Right cardiac atrium (tissue), 5 donors: ENCODE measurements at regions not wholly inside any gene's neighbourhood (a gene's known extent, or its start where the extent isn't known, plus 50 kb on each side); places are given as distances from the start of the nearest gene placed in this dataset.

Experiments
- ATAC-seq, 2 donors: fragments of 200-7000 bp; cut with Tn5 transposase; one replicate each; pipeline versions ENCODE4 v1.8.0 to v1.9.1; 2020; ENCODE audit warnings: moderate library complexity in 2 of 2, mild to moderate bottlenecking in 1 of 2
- DNase-seq, 3 donors: peaks; one replicate each; pipeline ENCODE4 v3.0.0-alpha.2; 2020
- H3K27ac ChIP-seq: one replicate; pipeline ENCODE4 v1.5.1; 2013; ENCODE audit warnings: mild to moderate bottlenecking, low read length, control low read depth, moderate library complexity
- H3K27me3 ChIP-seq: one replicate; pipeline ENCODE4 v1.6.1; 2013; ENCODE audit not compliant: control insufficient read depth, insufficient read depth
- H3K4me1 ChIP-seq: one replicate; pipeline ENCODE4 v1.6.1; 2013; ENCODE audit warnings: low read length; ENCODE audit not compliant: control insufficient read depth, insufficient read depth
- H3K4me3 ChIP-seq: one replicate; pipeline ENCODE4 v1.5.1; 2013; ENCODE audit warnings: low read length, control low read depth
- H3K9me3 ChIP-seq: one replicate; pipeline ENCODE4 v1.6.1; 2013; ENCODE audit warnings: low read length; ENCODE audit not compliant: control insufficient read depth
- WGBS: extraction: QIAGEN DNeasy Blood & Tissue Kit; methylation state at CpG from one replicate; pipeline ENCODE4 v1.1.7; 2013; 5-methylcytosine and 5-hydroxymethylcytosine counted together
- intact Hi-C, 4 donors: fragments of 100-400 bp; cut with DNase I; formaldehyde crosslinking; loops; one replicate each; pipeline versions ENCODE4 v1.11.0 to v1.14.0; 2022 to 2023
- donor health status: healthy with polysubstance abuse.
- donor health status: DM: no; HTN: yes; CAD: no.
- donor health status: DM: no; HTN: no; CAD: no.
- donor health status: DM: no; HTN: yes; CAD: no; lungs with severe emphysema.
- donor health status: DM: yes; HTN: yes; CAD: no.

DNA sequence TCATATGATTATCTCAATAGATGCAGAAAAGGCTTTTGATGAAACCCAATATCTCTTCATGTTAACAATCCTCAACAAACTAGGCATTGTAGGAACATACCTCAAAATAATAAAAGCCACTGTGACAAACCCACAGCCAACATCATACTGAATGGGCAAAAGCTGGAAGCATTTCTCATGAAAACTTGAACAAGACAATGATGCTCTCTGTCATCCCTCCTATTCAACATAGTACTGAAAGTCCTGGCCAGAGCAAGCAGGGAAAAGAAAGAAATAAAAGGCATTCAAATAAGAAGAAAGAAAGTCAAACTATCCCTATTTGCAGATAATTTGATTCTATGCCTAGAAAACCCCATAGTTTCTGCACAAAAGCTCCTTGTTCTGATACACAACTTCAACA is 999.2 kb upstream of the GOT2 start:
- no peaks in the 10 kb centered on the region for H3K4me1 ChIP-seq
- no peaks in the 10 kb centered on the region for H3K9me3 ChIP-seq
- H3K27ac ChIP-seq, result no peak overlapping the region
- H3K4me3 ChIP-seq, result no peak overlapping the region
- no peaks in the 10 kb centered on the region for H3K27me3 ChIP-seq
- ATAC-seq, result no peak
- intact Hi-C loops, result no loop called here
- DNase-seq, result no peak

DNA sequence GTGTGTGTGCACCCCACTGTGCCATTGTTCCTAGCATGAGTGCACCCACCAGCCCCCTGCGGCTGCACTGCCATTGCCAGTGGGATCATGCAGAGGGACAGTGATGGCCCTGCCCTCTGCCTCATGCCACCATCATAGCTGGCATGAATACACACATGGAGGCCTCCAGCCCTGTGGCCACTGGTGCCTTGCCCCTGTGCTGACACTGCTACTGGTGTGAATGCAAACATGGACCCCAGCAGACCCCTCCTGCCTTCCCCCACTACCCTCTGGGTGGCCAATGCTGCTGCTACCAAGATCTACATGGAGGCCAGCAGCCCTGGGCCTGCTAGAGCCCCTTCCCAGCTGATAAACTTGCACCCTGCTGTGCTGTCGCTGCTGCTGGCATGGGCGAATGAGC is 995.5 kb upstream of the GOT2 start:
- peak in 1 of 3 donors; percentile 29 for DNase-seq
- ATAC-seq, result no peak

GRCh38 chr16:59719121-59719520 is 985.0 kb upstream of the GOT2 start:
- Histone ChIP-seq H3K4me1 (no peaks in the 10 kb centered on the region), H3K27ac (no peak overlapping the region), H3K27me3 (no peaks in the 10 kb centered on the region), H3K4me3 (no peak overlapping the region), H3K9me3 (no peaks in the 10 kb centered on the region)
- 58% methylated on average over 2 of the region's 2 CpGs for WGBS
- DNase-seq (no peak), ATAC-seq (no peak)
- intact Hi-C loops, result no loop called here

More for the DNA sequence above, 995.5 kb upstream of the GOT2 start:
- no peak overlapping the region for H3K27ac ChIP-seq
- H3K9me3 ChIP-seq, result no peaks in the 10 kb centered on the region
- intact Hi-C loops, result no loop called here
- H3K4me3 ChIP-seq, result no peak overlapping the region
- no peaks in the 10 kb centered on the region for H3K4me1 ChIP-seq
- 85% methylated on average over 3 of the region's 3 CpGs for WGBS
- no peaks in the 10 kb centered on the region for H3K27me3 ChIP-seq

DNA sequence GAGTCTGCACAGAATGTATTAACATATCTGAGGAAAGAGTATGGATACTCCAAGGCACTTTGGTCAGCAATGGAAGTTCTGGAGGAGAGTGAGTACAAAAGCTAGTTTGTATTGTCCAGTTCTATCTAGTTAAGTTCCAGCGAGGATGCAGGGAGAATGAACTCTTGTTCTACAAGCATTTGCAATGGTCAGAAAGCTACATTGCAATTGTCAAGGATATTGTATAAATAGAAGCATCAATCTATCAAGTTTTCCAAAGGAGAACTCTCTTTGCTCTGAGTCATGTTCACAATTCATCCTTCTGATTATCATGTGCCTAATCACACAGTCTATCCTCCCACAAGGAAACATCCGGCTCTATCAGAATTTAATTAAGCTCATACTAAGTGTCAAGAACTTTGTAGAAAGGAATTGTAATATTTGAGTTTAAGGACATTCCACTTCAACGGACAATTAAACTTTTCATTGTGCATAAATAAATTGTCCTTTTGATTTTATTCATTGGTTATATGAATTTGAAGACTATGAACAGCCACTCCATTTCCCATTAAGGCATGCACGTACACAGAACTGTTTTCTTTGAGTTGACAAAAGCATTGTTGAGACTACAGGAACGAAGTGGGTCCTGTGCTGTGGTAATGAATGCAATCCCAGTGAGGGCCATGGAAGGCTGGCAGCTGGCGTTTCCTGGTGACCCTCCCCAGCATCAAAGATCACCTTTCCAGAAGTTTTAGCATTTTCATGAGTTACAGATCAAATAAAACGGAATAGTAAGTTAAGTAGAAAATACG is 973.5 kb upstream of the GOT2 start:
- Histone ChIP-seq H3K27ac (no peak overlapping the region), H3K4me1 (no peaks in the 10 kb centered on the region), H3K4me3 (no peak overlapping the region), H3K27me3 (no peaks in the 10 kb centered on the region), H3K9me3 (no peaks in the 10 kb centered on the region)
- no peak for ATAC-seq
- intact Hi-C loops, result no loop called here
- 81% methylated on average over 8 of the region's 8 CpGs for WGBS
- DNase-seq, result no peak

DNA sequence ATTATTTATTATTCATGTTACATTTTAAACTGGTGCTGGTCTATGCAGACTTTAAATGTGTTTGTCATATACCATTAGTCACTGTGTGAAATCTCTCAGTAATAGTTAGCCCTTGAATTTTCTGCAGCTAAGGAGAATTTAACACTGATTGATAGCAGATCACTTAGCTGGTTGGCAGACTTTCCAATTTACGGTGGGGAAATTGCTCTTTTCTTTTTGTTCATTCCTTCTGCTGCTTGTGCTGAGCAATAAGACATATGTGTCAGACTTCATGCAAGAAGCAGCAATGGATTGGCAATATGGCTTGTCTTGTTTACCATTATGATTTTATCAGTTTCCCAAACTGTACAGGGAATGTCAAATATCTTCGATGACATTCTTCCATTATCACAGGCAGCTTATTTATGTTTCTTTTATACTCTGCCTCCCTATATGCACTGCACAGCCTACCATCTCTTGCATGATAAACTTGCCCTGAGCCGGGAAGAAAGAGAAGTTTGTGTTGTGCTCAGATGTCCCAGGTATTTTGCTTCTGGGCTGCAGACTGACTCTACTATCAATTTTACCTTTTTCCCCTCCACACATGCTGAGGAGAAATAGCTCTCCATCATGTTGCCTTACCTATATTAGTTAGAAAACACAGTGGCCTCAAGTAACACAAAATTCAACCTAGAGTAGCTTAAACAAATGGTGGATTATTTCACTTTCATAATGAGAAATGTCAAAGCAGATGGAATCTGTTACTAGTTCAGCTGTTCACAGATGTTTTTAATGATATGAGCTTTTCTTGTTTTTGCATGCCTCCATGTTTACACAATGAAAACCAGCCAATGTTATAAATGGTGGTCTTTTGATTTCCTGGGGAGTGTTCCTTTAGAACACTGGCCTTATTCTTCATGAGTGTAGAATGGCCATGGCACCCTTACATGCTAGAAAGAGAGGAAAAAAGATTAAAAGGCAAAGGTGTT is 968.1 kb upstream of the GOT2 start:
- WGBS, result 51% methylated on average over 3 of the region's 3 CpGs
- no peaks in the 10 kb centered on the region for H3K27me3 ChIP-seq
- DNase-seq (no peak), ATAC-seq (no peak)
- H3K4me1 ChIP-seq, result no peaks in the 10 kb centered on the region
- H3K27ac ChIP-seq, result no peak overlapping the region
- H3K9me3 ChIP-seq, result no peaks in the 10 kb centered on the region
- H3K4me3 ChIP-seq, result no peak overlapping the region
- intact Hi-C loops, result no loop called here

DNA sequence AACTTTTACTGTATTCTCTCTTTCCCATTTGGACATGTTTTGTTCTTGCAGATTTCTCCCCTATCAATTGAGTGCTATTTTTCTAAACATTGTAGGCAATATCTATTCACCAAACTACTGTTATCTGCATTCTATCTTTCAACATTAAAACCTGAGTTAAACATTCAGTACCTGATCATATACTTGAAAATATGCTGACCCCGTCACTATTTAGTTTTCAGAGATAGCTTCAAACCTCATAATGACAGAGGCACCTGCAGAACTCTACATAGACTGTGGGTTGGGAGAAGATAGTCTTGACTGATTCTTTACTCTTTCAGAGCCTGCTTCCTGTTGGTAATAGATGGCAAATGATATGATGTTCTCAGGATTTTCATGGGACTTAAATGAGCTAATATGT is 965.7 kb upstream of the GOT2 start:
- H3K4me3 ChIP-seq, result no peak overlapping the region
- no peaks in the 10 kb centered on the region for H3K27me3 ChIP-seq
- no peak for DNase-seq
- 93% methylated on average over 1 of the region's 1 CpG for WGBS
- H3K9me3 ChIP-seq, result no peaks in the 10 kb centered on the region
- no peak overlapping the region for H3K27ac ChIP-seq
- no peaks in the 10 kb centered on the region for H3K4me1 ChIP-seq
- ATAC-seq, result no peak
- intact Hi-C loops, result no loop called here

GRCh38 chr16:59698346-59699020 is 964.4 kb upstream of the GOT2 start:
- WGBS, result 45% methylated on average over 3 of the region's 3 CpGs
- intact Hi-C loops, result no loop called here
- ATAC-seq (no peak), DNase-seq (no peak)
- no peaks in the 10 kb centered on the region for H3K9me3 ChIP-seq
- H3K4me3 ChIP-seq, result no peak overlapping the region
- H3K27me3 ChIP-seq, result no peaks in the 10 kb centered on the region
- H3K27ac ChIP-seq, result no peak overlapping the region
- H3K4me1 ChIP-seq, result no peaks in the 10 kb centered on the region

- Histone ChIP-seq H3K4me1 (no peaks in the 10 kb centered on the region), H3K27me3 (no peaks in the 10 kb centered on the region), H3K27ac (no peak overlapping the region), H3K4me3 (no peak overlapping the region), H3K9me3 (no peaks in the 10 kb centered on the region)
- DNase-seq (no peak), ATAC-seq (no peak)
- intact Hi-C loops, result no loop called here
- WGBS, result 68% methylated on average over 1 of the region's 1 CpG
These were observed 963.6 kb upstream of the GOT2 start for GRCh38 chr16:59697761-59698160.

- Histone ChIP-seq H3K9me3 (no peaks in the 10 kb centered on the region), H3K27ac (no peak overlapping the region), H3K4me1 (no peaks in the 10 kb centered on the region), H3K4me3 (no peak overlapping the region), H3K27me3 (no peaks in the 10 kb centered on the region)
- DNase-seq (no peak), ATAC-seq (no peak)
- 82% methylated on average over 5 of the region's 5 CpGs for WGBS
- intact Hi-C loops, result no loop called here
These were observed 963.1 kb upstream of the GOT2 start for GRCh38 chr16:59697236-59697635.

DNA sequence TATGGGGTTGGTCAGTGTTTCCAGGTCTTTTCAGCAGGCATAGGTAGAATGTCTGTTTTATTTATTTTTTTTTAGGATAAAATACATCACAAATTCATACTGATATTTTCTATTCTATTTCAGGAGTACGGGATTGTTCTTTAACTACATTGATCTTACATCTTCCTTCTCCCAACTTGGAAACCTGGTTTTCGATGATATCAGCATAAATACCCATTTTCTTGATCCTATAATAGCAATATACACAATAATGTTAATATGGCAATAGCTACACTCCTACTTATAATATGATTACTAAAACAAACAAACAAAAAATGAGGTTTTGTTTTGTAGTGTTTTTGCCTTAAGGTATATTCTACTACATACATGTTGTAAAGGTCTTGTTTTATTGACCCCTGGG is 962.4 kb upstream of the GOT2 start:
- Histone ChIP-seq H3K27ac (no peak overlapping the region), H3K4me1 (no peaks in the 10 kb centered on the region), H3K9me3 (no peaks in the 10 kb centered on the region), H3K27me3 (no peaks in the 10 kb centered on the region), H3K4me3 (no peak overlapping the region)
- ATAC-seq, result no peak
- intact Hi-C loops, result no loop called here
- DNase-seq, result no peak
- WGBS, result 90% methylated on average over 2 of the region's 2 CpGs

DNA sequence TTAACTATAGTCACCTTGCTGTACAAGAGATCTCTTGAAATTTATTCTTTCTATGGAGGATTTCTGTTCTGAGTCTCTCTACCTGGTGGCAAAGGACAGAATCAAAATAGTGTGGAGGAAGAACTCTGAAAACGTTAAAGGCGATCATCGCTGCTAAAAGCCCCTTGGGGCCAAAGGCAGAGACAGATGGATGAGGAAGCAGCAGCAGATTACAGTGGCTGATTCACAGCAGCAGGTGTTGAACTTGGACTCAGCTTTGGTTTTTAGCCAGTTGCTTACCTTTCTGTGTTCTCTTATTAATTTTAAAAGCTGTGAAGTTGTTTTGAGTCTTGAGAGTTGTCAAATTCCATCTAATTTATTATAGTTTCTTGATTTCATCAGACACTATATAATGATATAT is 956.1 kb upstream of the GOT2 start:
- Histone ChIP-seq H3K4me1 (no peaks in the 10 kb centered on the region), H3K9me3 (peaks cover 3% of the 10 kb centered on the region), H3K27me3 (no peaks in the 10 kb centered on the region), H3K4me3 (no peak overlapping the region), H3K27ac (no peak overlapping the region)
- intact Hi-C loops, result no loop called here
- WGBS, result 62% methylated on average over 3 of the region's 3 CpGs
- ATAC-seq (no peak), DNase-seq (no peak)
